HG02840 (cell line): ENCODE measurements at regions not wholly inside any gene's neighbourhood (a gene's known extent, or its start where the extent isn't known, plus 50 kb on each side); places are given as distances from the start of the nearest gene placed in this dataset.
"Not testable (repeated sequence)": the region's sequence is repeated elsewhere in the genome, so short reads cannot be mapped to it uniquely, and the experiment has no call there.

ENCODE experiments used
- ATAC-seq: cut with Tn5 transposase; IDR thresholded peaks from one replicate; pipeline ENCODE4 v1.9.1; 2021; ENCODE audit warnings: mild to moderate bottlenecking, moderate library complexity, moderate number of reproducible peaks; ENCODE audit not compliant: unreplicated experiment, low FRiP score

DNA sequence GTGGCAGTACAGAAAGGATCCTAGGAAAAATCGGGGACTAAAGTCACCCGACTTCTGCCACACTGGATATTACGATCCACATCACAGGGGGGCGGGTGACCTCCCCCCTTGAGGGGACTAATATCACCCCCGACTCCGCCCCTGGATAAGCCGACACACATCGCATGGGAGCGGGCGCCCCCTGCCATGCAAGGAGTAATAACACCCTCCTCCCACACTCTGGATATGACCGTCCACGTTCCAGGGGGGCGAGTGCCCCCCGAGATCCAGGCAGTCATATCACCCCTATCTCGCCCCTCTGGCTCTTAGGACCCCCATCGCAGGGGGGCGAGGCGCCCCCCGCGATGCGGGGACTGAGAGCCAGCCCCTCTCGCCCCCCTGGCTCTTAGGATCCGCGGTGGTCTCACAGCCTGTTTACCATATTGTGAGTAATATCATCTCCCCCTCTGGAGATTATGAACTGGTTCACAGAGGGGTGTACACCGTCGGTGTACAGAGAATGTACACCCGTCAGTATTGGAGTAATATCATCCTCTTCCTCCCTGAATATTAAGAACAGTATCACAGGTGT, 423.0 kb downstream of the DIRAS2 start:
- ATAC-seq, result no peak

DNA sequence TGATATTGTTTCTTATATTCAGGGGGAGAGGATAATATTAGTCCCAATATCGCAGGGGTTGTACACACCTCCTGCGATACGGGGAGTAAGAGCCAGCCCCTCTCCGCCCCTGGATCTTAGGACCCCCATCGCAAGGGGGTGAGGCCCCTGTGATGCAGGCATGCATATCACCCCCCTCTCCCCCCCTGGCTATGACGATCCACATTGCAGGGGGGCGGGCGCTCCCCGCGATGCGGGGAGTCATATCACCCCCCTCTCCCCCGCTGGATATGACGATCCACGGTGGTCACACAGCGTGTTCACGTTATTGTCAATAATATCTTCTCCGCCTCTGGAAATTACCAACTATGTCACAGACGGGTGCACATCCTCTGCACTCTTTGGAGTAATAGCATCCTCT, 420.7 kb downstream of the DIRAS2 start:
- ATAC-seq, result not testable (repeated sequence)

DNA sequence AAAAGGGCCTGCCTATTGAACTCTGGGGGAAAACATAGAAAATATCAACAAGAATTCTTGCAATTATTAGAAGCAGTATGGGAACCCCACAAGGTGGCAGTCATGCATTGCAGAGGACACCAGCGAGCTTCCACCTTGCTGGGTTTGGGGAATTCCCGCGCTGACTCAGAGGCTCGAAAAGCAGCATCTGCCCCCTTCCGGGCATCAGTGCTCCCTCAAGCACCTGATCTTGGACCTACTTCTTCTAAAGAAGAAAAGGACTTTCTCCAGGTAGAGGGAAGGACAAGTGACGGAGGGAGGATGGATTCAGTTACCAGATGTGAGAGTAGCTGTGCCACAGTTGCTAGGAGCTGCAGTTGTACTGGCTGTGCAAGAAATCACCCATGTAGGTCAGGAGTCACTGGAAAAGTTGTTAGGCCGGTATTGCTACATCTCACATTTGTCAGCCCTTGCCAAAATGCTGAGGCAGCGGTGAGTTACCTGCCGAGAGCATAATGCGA, 415.7 kb downstream of the DIRAS2 start:
- ATAC-seq, result not testable (repeated sequence)

DNA sequence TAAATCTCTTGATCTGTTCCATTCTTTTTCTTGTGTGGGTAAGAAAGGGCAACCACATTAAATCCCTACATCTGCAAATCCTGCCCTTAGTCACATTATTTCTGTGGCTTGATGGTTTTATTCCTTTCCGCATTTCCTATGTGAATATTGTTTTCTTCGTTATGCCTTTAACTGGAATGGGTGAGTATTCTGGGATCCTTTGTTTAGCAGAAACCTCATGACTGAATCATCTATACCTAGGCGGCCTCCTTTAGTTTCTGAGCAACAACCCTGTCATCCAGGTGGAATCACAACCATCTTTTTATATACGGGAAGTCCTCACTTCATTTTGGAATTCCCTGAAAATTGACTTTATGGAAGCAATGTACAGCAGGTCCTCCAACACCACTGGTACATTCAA, 409.5 kb downstream of the DIRAS2 start:
- ATAC-seq, result not testable (repeated sequence)

DNA sequence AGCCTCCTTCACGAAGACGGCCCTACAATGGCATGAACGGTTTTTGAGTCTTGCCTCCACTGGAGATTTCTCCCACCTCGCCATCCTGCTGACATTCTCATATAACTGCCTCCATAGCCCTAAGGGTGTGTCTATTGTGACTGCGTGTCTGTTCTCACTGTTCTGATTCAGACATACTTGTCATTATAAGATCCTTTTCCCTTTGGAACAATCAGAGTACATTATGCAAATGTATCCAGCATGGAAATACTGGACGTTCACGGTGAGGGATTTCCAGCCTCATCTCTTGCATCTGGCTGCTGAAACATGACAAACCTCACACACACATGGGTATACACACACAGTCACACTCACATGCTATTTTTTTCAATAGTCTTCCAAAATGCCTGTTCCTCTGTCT, 402.1 kb downstream of the DIRAS2 start:
- no peak for ATAC-seq

DNA sequence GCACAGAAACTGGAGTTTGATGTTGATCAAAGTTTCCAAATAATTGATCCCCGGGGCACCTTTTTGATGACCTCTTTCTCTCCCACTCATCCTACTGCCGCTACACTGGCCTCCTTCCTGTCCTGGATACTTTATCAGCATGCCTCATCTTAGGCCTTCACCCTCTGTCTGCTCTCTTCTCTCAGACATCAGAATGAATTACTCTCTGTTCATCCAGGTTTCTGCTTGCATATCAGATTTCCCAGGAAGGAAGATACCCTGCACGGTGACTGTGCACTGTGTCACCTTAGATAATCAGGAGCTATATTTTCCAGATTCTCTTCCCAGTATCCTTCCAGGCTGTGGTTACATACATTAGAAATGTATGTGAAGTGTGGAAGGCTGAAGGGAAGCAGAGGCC, 397.0 kb downstream of the DIRAS2 start:
- no peak for ATAC-seq

DNA sequence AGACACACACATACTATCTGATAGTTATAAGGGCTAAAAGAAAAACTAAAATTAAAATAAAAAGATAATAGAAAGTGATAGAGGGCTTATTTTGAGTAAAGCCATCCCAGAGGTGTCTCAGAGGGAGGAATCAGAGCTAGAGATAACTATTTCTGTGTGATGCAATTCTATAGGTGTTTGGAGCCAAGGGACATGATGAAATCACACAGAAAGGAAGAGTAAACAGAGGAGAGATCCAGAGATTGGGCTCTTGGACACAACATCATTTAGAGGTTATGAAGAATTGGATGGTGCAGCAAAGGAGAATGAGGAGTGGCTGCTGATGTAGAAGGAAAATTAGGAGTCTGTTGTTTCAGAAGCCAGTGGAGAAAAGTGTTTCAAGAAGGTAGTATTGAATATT, 393.5 kb downstream of the DIRAS2 start:
- ATAC-seq, result no peak

DNA sequence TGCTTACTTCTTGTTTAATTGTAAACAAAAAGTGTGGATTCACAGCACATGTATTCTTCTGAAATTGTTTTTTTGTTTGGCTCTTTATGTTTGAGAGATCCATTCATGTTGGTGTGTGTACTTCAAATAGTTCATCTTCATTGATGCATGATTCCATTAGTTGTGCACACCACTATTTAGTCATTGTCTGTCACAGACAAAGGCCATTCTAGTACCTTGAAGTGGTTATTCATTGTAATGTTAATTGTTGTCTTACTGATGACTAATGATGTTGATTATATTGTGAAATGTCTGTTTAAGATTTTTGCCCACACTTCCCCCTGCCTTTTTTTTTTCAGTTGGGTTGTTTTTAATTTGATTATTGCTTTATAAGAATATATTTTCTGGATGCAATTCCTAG, 391.3 kb downstream of the DIRAS2 start:
- no peak for ATAC-seq

DNA sequence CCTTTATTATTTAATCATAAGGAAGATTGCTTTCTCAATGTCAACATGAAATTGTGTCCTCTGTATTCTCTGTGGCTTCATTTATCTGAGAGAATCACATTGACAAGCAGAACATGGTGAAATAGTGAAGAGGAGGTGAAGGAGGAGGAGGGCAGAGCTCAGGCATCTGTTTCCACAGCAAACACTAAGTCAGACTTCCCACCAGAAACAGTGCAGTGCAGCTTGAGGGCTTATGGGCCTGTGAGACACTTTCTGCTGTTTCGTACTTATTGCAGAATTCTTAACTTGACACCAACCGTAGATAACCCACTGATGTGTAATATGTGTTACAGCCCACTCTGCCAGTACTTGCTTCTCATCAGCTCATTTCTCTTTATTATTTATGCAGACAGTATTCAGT, 386.3 kb downstream of the DIRAS2 start:
- ATAC-seq, result no peak

DNA sequence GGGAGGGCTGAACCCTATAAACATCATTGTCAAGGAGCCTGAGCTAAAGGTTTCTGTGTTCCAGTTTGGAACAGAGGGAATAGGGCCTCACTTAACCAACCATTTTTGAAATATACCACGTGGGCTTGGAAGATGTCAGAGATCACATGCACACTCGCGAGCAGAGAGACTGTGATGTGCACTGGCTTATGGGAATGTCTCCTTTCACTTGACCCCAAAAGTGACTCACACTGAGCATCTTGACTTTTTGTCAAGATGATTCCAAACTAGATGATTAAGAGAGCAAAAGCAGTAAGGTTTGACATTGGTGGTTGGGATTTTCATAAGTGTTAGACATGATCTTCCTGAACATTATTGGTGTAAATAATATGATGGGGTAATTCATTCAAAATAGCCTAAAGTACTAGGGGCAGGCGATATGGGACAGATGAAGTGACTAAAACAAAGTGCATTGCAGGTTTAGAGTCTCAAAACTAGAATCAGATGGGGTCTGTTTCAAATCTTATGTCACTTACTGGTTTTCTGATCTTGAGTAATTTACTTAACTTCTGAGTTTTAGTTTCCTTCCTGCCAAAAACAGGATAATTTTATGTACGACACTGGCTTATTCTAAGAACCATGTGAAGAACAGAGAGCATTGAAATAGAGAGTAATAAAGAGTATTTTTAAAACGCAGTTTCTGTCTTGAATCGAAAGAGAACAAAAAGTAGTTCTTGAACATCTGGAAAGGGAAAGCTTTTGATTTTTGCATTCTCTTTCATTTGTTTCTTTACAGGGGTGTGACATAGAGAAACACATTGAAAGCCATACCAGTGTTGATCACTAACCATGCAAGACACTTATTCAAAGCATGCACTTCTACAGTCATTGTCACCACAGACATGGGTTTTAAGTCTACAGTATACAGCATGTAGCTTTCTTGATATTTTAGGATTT, 383.0 kb downstream of the DIRAS2 start:
- ATAC-seq, result no peak

DNA sequence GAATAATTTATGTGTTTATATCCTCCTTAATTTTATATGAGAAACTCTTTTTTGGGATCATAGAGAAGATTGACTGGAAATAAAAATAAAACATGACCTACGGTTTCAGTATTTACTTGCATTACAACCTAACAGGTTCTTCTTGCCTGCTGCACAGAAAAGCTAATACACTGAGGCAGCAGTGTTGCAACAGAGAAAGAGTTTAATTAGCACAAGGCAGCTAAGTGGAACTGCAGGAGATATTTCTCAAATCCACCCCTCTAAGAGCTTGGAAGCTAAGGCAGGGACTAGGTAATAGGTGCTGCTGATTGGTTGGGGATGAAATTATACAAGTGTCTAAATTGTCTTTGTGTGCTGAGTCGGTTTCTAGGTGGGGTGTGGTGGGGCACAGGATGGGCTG, 380.9 kb downstream of the DIRAS2 start:
- no peak for ATAC-seq

DNA sequence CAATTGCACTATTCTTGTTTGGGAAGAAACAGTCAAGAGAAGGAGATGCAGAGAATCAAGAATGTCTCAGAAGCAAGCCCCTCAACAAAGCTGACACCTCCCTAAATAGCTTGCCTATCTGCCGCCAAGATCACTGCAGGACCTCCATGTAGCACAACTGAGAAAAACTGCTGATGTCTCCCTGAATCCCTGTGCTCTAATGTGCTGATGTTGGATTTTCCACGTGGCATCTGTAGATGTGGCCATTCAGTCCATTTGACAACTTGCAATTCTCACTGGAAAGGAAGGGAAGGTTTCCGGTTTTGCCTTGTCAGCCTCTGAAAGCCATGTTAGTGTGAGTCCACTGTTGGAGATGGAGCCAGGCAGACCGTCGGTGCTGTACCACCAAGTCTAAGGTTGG, 374.0 kb downstream of the DIRAS2 start:
- ATAC-seq, result no peak

DNA sequence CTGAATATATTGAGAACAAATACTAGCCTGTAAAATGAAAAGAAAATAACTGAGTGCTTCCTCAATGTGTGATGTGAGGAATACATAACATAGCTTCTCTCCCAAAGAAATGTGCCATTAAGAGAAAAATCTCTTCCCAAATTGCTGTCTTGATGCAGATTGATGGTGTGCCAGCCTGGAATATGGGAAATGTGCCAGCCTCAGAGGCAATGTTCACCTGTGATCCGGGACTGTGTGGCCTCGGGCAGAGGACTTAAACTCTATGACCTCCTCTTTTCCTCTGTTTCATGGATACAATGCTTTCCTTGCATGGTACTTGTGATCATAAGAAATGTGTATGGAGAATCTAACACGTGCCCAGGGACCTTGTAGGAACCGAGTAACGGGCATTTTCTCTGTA, 370.9 kb downstream of the DIRAS2 start:
- ATAC-seq, result no peak

DNA sequence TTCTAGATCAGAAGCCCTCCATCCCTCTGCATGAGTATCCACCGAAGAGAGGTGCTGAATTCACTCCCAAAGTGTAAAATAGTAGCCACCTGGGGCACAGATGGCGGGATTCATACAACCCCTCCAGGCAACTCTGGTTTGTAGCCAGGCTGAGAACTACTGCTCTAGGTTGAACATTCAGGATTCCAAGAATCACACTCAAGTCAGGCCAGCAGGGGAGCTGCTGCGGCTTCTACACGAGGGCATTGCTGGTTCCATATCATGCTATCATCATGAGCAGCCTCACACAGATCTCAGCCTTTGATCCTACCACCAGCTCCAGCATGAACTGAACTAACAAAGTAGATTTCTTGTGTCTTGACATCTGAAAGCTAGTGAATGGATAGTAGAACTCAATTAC, 367.9 kb downstream of the DIRAS2 start:
- ATAC-seq, result no peak

DNA sequence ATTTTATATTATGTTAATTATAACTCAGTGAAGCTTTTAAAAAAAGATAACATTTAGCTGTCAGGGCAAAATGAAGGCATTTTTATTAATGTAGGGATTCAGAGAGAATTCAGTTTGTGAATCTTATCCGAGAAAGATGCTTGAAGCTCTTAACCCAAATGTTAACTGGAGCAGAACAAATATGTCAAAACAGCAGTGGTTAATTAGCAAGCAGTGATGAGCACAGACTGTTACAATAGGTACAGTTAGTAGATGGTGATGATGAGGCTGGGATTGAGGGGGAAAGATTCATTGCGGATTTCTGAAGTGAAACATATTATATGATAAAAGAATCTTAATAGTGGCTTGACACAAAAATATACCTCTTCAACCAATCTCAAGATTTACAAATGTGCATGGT, 356.7 kb downstream of the DIRAS2 start:
- no peak for ATAC-seq

DNA sequence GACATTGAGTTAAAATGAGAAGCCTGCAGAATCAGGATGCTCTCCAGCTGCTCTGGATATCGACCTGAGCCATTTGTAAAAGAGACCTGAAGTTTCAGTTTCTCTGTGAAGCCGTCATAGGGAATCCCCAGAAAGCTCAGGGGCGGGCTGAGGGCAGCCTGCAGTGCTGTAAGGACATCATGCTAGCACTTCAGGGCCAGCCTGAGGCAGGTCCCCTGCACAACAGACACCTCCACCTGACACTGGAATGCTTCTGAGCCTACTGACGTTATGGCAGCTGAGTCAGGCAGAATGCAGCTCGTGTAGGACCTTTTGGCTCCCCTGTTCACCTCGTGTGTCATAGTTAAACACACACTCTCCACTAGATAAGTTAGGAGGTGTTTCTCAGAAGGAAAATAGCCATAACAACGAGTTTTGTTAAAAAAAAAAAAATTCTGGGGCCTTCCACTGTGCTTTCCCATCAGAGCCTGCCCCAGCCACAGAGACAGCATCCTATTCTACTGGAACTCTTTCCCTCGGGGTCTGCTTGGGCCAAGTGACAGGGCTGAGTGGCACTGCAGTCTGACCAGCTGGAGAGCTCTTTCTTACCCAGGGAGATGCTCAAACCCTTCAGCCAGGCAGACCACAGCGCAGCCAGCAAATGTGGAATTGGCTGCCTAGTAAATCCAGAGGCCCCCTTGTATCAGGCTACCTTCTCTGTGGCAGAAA, 354.9 kb downstream of the DIRAS2 start:
- ATAC-seq, result peak; percentile 84

DNA sequence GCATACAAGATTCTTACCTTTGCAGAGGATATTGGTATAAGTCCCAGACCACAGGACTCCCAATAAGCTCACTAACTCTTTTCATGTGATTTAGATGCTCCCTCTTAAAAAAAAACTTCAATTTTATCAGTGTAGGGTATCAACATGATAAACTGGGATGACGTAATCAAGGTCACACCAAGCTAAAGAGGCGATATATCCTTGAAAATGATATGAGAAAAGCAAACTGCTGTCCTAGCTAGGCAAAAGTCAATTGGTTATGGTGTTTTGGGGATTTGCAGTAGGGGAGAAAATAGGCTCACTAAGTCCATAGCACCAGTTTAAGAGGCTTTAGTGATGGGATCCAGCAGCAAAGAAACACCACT, 354.4 kb downstream of the DIRAS2 start:
- no peak for ATAC-seq

DNA sequence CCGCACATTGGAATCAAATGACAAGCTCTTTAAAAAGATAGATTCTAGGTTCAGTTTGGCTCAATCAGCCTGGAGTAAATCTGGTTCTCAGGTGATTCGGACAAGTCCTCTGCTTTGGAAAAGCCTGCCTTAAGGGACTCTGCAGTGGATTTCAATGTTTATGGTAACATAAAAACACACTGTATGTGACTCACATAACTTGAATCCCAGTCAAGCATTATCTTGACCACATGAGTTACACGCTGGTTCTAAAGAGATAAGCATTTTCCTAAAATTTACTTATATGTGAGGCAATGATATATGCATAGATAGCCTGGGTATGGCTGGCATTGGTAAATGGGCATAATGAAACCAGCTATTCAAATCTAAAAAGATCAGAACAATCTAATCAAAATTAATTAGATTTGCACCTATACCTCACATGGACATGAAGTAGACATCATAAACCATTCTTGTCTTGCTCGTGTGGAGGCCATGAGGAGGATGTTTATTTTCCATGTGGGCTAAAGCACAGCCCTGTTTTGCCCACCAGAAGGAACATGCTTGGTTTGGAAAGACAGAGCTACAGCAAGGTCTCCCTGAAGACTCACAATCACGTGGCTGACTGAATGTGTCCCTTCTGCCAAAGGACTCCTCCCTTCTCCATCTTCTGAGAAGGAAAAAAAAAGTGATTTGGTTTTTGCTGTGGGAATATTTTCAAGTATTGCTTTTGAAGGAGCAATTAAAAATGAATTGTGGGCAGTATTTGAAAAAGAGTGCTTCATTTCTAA, 351.7 kb downstream of the DIRAS2 start:
- no peak for ATAC-seq

DNA sequence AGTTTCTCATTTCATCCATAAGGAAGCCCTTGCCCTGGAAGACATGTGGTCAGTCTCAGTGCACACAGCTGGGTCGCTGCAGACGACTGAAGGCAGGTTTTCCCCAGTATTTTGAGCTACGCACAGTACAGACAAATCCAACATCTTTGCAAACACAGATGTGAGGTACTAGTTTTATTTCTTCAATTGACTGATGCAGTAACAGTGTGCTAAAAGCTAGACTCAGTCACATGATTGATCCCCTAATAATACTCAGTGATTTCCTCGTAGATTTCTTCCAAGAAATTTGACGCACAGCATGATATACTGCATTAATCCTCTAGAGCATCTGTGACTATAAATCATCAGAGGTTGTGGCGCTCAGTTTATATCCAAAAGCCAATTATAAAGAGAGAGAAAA, 346.1 kb downstream of the DIRAS2 start:
- ATAC-seq, result no peak

DNA sequence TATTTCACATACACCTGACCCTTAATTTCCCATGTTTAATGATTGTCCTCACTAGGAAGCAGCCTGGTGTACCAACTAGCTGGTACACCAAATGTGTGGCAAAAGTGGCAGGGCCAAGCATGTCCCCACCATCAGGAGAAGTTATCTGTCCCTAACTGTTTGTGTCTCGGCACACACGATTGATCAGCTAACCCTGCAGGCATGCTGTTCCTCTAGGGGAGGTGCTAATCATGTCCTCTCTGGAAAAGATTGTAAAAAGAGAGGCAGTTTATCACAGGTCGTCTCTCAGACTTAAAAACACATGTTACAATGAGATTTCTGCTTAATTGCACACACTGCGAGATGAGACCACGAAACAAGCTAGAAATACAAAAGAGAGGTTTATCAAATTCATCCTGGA, 342.7 kb downstream of the DIRAS2 start:
- ATAC-seq, result no peak
